OCI-LY3 (cell line): ENCODE measurements at regions not wholly inside any gene's neighbourhood (a gene's known extent, or its start where the extent isn't known, plus 50 kb on each side); places are given as distances from the start of the nearest gene placed in this dataset.

ENCODE experiments used
- CTCF ChIP-seq: fragments of 200-600, 300-600 bp; sonication (generic); IDR thresholded peaks from 2 replicates; pipeline ENCODE4 v1.5.1; 2014; ENCODE audit warnings: antibody characterized with exemption, low read length, low read depth
- EZH2phosphoT487 ChIP-seq: fragments of 200-600 bp; shearing (Covaris generic); IDR thresholded peaks from 2 replicates; pipeline ENCODE4 v1.6.1; 2018; ENCODE audit warnings: antibody characterized with exemption, mixed run types, low read depth

- no peak for TF ChIP-seq CTCF
- TF ChIP-seq EZH2phosphoT487, result no peak
Measured at GRCh38 chr12:126316411-126316810, 1251.2 kb downstream of the AACS start.
